Right ventricle myocardium superior (tissue), 1 donor: ENCODE measurements at regions not wholly inside any gene's neighbourhood (a gene's known extent, or its start where the extent isn't known, plus 50 kb on each side); places are given as distances from the start of the nearest gene placed in this dataset.
"Not testable (repeated sequence)": the region's sequence is repeated elsewhere in the genome, so short reads cannot be mapped to it uniquely, and the experiment has no call there.

Source experiments
- ATAC-seq: fragments of 200-7000 bp; cut with Tn5 transposase; one replicate; pipeline ENCODE4 v1.9.1; 2020; ENCODE audit warnings: mild to moderate bottlenecking; ENCODE audit not compliant: poor library complexity
- DNase-seq: peaks from one replicate; pipeline ENCODE4 v3.0.0-alpha.2; 2020
- intact Hi-C: fragments of 100-400 bp; cut with DNase I; formaldehyde crosslinking; loops from one replicate; pipeline ENCODE4 v1.11.2; 2022
- donor health status: DM: no; HTN: yes; CAD: no; lungs with severe emphysema.

DNA sequence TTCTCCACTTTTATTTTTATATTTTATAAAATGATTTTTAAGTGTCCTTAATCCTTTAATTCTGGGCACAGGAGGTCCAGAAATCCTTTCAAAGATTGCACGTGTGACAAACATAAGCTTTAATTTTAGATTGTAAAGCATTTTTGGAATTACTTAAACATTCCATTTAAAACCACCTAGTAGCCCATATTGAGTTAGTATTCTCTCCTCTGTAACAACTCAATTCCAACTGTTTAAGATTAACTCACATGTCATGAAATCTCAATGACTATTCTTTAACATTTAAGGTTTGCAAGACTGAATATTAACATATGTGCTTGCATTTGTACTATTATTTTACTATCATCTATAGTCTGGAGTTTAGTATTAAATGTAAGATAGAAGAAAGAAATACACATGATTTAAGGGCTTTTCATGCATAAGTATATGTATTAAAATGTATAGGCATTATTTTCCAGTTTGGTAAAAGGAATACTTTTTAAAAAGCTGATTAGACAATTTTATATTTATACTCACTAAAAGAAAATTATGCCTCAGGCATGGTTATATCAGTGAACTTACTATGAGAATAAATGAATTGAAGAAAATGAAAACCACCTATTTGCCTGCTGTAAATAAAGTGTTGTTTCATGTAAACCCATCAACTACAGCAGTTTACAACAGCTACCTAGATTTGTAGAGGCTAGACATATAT is 776.9 kb downstream of the SLC6A15 start:
- intact Hi-C loops = no loop called here
- DNase-seq (no peak), ATAC-seq (no peak)

DNA sequence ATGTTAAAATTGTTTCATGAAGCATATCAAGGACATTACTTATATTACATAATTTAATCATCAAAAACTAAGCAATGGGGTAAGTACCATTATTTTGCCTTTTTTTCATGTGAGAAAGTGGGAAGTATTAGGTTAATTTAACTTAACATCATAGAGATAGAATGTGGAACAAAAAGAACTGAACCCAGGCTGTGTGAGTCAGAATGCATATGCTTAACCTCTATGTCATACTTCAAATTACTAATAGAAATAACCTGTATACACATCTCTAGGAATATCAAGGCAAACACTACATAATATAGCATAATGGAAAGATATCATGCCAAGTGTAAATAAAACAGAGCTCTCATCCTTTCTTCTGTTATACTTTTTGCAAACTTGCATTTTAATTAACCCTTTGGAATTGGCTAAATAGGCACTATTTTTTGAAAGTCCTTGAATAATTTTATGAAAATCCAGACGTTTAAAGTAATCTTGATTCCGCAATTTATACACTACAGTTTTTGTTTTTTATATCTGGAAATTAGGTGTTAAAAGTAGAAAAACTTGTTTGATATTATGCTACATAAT is 777.7 kb downstream of the SLC6A15 start:
- intact Hi-C loops = no loop called here
- ATAC-seq = no peak
- DNase-seq = no peak

DNA sequence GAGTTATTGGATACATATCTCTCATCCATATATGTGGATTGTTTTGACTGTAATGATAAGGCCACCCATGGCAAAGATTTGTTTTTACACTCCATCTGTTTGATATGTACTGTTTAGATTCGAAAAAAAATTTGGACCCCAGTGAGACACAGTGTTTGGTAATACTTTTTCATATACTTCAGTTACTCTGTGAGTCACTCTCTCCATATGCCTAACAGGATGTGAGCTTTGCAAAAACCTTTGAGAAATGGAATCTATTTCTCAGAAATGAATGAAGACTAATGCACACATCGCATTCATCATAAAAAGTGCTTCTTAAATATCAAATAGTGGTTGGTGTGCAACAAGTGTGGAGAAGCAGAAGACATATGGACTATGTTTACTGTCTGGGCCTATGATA is 781.5 kb downstream of the SLC6A15 start:
- ATAC-seq (no peak), DNase-seq (no peak)
- intact Hi-C loops = no loop called here

DNA sequence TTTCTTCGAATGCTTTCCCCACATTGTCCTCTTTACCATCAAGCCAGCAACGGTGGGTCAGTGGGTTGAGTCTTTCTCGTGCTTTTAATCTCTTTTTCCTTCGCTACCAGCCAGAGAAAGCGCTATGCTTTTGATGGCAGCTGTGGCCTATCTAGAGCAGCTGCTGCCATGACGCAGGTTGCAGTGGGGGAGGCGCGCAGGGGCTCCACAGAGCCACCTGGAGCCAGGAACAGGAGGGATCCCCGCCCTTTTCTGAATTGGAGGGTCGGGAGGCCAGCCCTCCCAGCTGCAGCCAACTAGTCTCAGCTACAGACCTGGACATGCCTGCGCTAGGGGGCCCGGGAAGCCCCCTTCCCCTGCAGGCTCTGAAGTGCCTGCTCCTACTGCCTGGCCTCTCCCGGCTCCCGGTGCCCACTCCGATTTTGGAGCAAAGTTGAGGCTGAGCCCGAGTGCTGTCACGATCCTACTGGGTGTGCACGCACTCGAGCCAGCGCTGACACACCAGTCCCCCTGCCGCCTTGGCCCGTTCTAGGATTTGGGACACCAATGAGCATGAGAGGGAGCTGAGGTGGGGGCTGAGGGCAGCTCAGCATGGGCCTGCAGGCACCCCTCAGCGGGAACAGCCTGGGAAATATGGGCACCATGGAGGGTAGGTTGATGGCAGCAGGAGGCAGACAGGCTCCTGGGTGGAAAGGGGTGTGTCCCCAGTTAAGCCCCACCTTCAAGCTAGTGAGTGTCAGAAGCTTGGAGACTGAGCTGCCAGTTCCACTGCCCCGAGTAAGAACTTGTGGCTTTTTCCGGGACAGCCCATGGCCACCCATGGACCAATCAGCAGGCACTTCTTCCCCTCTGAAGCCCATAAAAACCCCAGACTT is 784.2 kb downstream of the SLC6A15 start:
- ATAC-seq (no peak), DNase-seq (no peak)
- intact Hi-C loops = no loop called here

DNA sequence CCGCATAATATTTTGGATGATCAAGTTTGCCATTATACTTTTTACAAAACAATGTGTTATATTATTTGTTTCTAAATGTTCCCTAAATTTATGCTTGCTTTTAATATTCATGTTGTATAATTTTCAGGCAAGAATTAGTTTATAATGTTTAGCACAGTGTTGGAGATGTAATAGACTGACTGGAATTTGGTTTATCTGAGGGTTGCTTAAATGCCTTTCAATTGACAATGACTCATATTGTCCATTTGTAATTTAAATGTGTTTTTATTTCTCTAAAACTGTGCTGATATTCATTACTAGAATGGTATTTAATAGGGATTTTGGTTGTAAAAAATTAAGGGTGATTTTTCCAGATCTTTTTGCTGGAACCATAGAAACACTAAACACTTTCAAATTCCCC is 788.4 kb downstream of the SLC6A15 start:
- ATAC-seq (no peak), DNase-seq (no peak)
- intact Hi-C loops = no loop called here

DNA sequence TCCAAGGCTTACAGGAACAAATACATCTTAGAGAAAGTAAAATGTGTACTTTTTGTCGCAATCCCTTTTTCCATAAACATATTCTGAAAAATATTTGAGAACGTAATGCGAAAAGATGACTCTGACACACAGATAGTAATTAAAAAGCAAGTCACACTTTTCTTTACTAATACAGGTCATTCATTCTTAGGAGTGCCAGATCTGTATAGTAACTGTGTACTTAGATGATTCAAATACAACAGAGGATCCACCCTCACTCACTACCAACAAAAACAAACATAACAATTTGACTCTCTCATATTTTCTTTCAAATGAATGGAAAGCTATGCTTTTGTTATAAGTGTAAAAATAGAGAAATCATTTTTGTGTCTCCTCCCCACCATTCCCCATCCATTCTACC is 795.4 kb downstream of the SLC6A15 start:
- no peak for DNase-seq
- ATAC-seq = no peak
- intact Hi-C loops = no loop called here

DNA sequence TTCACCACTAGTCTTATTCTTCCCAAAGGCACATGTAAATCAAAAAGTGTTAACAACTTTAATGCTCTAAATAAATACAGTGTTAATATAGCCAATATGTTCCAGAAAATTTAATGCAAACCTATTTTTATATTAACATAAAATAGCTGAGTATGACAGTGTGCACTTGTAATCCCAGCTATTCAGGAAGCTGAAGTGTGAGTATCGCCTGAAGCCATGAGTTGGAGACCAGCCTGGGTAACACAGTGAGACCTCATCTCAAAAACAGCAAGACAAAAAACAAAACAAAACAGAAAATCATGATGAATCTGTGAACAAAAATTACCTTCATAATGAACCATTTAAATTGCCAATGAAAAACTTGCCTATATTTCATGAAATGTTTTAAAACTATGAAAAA is 798.9 kb downstream of the SLC6A15 start:
- ATAC-seq (no peak), DNase-seq (no peak)
- intact Hi-C loops = no loop called here

DNA sequence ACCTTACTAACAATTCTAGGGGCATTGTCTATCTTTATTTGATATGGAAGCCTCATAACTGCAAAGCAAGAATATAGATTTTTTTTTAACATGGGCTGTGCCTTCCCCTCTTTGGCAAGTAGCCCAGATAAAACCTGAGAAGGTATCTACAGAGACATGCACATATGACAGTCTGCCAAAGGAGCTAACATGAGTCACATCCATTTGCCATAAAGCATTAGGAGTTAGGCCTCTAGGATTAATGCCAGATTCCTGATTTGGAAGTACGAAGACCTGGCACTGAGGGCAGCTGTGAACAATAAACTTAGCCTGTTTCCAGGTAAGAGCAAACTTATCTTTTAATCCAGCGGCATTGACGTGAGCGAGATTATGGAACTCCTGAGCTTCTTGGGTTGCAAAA is 808.7 kb downstream of the SLC6A15 start:
- DNase-seq, ATAC-seq, intact Hi-C loops: not testable (repeated sequence)

DNA sequence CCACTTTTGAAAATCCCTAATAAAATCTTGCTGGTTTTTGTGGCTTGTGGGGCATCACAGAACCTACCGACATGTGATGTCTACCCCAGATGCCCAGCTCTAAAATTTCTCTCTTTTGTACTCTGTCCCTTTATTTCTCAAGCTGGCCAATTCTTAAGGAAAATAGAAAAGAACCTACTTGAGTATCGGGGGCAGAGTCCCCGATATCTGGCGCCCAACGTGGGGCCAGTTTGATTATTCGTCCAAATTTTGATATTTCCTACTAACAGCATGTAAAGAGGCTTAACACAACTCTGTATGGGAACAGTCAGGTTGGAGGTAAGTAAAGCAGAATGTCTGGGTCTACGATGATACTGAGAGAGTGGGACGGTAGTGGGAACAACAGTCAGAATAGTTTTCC is 810.6 kb downstream of the SLC6A15 start:
- not testable (repeated sequence) for ATAC-seq

DNA sequence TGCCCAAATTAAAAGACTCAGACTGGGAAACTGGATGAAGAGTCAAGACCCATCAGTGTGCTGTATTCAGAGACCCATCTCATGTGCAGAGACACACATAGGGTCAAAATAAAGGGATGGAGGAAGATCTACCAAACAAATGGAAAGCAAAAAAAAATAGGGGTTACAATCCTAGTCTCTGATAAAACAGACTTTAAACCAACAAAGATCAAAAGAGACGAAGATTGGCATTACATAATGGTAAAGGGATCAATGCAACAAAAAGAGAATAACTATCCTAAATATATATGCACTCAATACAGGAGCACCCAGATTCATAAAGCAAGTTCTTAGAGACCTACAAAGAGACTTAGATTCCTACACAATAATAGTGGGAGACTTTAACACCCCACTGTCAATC is 813.0 kb downstream of the SLC6A15 start:
- ATAC-seq, DNase-seq, intact Hi-C loops: not testable (repeated sequence)

More for the DNA sequence above, 810.6 kb downstream of the SLC6A15 start:
- DNase-seq, intact Hi-C loops: not testable (repeated sequence)

DNA sequence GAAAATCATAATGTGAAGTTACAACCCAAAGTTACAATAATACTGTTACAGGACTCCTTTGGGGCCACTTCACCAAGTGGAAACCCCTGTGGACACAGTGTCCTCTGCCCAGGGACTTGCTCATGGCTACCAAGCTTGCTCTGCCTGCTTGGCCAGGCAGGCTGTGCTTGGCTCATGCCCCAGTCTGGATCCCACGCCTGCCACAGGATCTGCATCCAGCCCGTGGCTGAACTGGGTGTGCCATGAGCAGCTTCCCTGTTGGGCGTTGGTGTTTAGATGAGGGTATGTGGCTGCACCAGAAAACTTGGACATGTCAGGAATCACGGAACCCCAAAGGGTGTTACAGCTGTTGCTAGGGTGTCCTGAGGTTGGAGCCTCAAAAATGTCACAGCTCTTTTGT is 820.9 kb downstream of the SLC6A15 start:
- intact Hi-C loops = no loop called here
- no peak for DNase-seq
- ATAC-seq = no peak

DNA sequence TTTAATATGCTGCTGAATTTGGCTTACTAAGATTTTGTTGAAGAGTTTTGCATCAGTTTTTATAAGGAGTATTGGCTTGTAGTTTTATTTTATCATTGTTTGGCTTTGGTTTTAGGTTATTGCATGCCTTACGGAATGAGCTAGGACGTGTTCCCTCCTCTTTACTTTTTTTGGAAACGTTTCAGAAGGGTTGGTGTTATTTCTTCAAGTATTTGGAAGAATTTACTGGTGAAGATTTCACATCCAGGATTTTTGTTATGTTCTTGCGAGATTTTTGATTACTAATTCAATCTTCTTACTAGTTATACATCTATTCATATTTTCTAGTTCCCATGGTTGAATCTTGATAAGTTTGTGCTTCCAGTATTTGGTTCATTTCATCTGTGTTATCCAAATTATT is 823.2 kb downstream of the SLC6A15 start:
- no peak for DNase-seq
- intact Hi-C loops = no loop called here
- ATAC-seq = no peak

DNA sequence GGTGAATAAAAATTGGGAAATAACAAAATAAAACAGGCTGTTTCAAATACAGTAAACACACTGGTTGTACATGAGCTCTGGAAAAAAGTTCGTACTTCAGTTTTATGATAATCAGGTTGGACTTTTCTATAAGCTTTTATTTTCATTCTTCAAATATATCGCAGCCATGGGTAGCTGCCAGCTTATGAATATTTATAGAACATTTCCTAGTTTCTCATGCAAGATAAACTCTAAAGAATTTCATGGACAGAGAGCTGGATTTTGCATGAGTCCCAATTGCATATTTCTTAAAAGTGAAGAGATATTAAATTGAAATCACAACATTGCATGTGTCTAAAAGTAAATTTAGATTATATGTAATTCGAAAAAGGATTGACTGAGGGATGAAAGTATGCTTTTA is 827.6 kb downstream of the SLC6A15 start:
- ATAC-seq (no peak), DNase-seq (no peak)
- intact Hi-C loops = no loop called here

DNA sequence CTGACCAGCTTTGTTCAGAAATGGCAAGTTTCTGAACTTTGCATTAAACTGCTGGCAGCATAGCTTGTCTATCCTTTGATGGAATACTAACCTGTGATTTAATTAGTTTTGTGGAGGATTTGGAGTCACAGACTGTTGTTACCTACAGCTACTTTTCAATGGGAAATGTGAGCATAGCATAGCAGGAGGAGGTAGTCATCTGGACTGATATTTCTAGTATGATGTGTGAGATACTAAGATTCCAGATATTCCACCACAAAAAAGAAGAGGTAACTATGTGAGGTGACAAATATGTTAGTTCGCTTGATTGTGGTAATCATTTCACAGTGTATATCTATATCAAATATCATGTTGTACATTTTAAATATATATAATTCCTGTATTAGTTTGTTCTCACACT is 833.0 kb downstream of the SLC6A15 start:
- intact Hi-C loops = no loop called here
- no peak for ATAC-seq
- no peak for DNase-seq

DNA sequence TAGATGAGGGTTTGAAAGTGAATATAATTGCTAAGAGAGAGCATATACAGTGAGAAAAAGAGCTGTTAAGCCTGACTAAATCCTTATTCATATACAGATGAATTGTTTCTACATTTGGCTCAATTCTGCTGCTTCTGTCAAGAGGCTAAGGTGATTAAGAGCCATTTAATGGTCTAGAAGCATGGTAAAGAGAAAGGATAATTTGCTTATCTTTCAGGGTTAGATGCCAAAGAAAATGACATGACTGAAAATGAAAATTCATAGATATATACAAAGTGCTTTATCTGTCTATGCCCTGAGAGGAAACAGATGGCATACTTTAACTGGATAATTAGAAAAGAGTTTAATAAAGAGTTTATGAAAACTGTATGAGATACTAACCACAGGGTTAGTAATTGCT is 834.9 kb downstream of the SLC6A15 start:
- ATAC-seq (no peak), DNase-seq (no peak)
- intact Hi-C loops = no loop called here

DNA sequence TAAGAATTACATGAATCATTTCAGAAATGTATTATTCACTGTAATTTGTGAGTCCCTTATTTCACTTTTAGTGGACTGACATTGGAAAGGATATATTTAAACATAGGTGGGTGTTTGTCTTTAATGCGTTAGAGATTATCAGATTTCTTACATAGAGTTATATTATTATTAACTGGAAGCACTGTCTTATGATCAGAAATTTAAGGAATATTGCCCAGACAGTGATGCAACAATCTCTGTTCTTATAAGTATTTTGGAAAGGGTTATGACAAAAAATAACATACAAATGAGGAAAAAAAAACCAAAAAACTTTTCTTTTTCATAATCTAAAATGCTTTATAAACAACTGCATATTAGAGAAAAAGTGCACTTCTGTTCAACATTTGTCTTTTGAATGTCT is 836.6 kb downstream of the SLC6A15 start:
- no peak for DNase-seq
- intact Hi-C loops = no loop called here
- no peak for ATAC-seq

DNA sequence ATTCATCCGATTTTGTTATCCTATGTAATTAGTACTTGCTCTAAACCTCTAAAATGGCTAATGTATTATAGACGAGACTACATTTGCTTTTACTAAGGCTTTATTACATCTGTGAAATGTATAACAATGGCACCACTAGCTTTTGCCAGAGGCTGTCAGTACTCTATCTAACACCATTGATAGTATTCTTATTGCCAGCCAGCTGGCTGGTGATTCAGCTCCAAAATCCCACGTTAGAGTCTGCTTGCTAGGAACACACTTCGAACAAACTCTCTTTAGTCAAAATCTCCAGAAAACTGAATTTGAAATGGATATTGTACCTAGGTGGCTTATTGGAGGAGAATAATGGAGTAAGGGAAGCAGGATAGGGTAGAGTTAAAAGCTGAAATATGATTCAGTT is 839.2 kb downstream of the SLC6A15 start:
- no peak for ATAC-seq
- intact Hi-C loops = no loop called here
- no peak for DNase-seq

DNA sequence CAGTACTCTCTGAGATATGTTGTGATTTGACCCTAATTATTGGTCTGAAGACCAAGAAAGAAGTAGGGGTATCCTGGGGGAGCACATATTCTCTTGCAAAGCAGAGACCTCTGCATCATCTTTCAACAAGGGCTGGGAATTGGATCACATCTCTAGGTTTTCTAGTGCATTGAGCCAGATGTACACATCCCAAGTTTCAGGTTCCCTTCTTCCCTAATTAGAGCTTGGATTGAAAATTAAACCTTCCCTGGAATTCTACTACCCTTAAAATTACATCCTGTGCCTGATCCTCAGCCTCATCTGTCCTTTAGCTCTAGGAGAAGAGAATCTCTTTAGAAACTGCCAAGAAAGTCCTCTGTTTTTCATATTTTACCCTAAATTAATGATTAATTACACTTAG is 839.6 kb downstream of the SLC6A15 start:
- intact Hi-C loops = no loop called here

DNA sequence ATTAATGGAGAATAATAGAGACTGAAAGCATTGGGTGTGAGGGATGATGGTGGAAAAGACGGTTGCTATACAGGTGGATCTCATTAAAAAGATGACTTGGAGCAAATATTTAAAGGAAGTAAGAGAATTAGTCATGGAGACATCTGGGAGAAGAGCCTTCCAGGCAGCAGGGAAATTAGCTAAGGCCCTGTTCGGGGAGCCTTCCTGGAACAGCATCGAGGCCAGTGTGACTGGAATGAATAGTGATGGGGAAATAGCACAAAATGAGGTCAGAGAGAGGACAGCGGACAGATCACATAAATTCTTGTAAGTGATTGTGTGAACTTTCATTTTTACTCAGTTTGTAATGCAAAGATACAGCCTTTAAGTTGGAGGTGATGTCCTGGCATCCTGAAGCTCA is 842.3 kb downstream of the SLC6A15 start:
- DNase-seq (peak; percentile 27), ATAC-seq (peak; percentile 65)
- intact Hi-C loops = no loop called here

More for the DNA sequence above, 839.6 kb downstream of the SLC6A15 start:
- no peak for ATAC-seq
- no peak for DNase-seq

DNA sequence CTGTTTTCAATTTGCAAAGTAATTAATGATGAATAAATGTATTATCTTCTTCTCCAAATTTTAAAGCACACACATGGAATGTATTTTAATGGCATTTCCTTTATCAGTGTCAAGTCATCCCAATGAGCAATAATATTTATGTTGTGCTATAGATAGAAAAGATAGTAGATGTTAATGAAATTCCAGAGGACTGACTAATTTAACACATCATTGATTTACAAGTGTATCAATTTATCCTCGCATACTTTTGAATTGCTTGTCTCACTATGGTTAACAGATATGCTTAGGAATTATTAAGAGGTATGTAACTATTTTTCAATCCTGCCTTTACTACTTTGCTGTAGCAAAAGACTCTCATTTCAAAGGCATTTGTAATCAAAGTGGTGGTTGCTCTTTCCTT is 842.9 kb downstream of the SLC6A15 start:
- DNase-seq (no peak), ATAC-seq (no peak)
- intact Hi-C loops = no loop called here
